Retinal pigment epithelial cell (primary cell): ENCODE measurements at regions not wholly inside any gene's neighbourhood (a gene's known extent, or its start where the extent isn't known, plus 50 kb on each side); places are given as distances from the start of the nearest gene placed in this dataset.

ENCODE experiments used
- DNase-seq: peaks from one replicate; pipeline ENCODE4 v3.0.0-alpha.2; 2010; ENCODE audit warnings: low read depth
- H3K4me3 ChIP-seq: 2 replicates; pipeline ENCODE4 v1.5.1; 2011; ENCODE audit warnings: mild to moderate bottlenecking, low read length, control low read depth, moderate library complexity
- TF ChIP-seq, protein P1 (sequence below): conservative IDR thresholded peaks from 2 replicates; pipeline ENCODE4 v1.5.1; 2011; ENCODE audit warnings: low read depth, low read length, control low read depth, inconsistent platforms

DNA sequence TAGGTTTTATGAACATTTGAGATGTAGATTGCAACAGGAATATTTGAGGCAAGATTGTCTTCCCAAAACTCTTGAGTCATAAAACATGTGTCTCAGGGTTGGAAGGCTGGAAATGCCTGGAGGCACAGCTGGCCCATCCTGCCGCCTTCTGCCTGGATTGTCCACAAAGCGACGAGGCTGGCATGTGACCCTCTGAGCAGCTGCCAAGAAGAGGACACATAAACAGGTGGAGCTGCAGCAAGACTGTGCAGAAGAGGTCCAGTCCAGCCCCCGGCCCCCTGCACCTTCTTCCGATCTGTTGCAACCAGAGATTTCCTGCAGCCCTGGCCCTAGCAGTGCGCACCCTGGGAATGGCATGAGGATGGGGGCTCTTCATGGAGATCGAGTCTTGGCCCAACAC, 101.9 kb upstream of the BCOR start:
- DNase-seq = no peak
- H3K4me3 ChIP-seq = no peak overlapping the region
- TF ChIP-seq, protein P1, sequence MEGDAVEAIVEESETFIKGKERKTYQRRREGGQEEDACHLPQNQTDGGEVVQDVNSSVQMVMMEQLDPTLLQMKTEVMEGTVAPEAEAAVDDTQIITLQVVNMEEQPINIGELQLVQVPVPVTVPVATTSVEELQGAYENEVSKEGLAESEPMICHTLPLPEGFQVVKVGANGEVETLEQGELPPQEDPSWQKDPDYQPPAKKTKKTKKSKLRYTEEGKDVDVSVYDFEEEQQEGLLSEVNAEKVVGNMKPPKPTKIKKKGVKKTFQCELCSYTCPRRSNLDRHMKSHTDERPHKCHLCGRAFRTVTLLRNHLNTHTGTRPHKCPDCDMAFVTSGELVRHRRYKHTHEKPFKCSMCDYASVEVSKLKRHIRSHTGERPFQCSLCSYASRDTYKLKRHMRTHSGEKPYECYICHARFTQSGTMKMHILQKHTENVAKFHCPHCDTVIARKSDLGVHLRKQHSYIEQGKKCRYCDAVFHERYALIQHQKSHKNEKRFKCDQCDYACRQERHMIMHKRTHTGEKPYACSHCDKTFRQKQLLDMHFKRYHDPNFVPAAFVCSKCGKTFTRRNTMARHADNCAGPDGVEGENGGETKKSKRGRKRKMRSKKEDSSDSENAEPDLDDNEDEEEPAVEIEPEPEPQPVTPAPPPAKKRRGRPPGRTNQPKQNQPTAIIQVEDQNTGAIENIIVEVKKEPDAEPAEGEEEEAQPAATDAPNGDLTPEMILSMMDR = no peak

DNA sequence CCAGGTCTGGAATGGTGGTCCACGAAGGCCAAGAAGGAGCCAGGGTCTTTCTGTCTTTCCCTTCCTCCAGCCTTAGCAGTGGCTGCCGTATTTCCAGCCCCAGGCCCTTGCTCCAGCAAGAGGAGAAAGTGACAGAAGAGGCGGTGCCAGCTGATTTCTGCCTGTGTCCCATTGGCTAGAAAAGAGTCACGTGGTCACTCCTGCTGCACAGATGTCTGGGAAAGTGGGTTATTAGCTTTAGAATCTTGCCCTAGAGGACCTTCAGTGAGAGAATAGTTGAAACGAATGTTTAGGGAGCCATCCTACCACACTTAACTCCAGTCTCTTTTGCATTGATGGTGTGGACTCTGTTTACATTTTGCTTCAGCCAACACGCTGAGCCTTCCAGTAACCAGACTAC, 99.3 kb upstream of the BCOR start:
- H3K4me3 ChIP-seq = no peak overlapping the region
- no peak for DNase-seq
- TF ChIP-seq, protein P1 = no peak

DNA sequence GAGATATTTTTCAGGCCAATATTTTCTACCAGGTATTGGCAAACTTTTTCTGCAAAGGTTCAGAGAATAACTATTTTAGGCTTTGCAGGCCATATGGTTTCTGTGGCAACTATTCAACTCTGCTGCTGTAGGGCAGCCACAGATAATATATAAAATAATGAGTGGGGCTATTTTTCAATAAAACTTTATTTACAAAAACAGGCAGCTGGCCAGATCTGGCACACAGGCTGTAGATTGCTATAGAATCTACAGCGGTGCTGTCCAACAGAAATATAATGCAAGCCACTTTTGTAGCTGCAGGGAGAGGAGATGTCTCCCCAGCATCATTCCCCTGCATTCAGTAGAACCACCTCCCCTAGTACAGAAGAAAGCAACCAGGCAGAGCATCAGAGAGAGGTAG, 97.6 kb upstream of the BCOR start:
- no peak for DNase-seq
- TF ChIP-seq, protein P1 = no peak
- no peak overlapping the region for H3K4me3 ChIP-seq

DNA sequence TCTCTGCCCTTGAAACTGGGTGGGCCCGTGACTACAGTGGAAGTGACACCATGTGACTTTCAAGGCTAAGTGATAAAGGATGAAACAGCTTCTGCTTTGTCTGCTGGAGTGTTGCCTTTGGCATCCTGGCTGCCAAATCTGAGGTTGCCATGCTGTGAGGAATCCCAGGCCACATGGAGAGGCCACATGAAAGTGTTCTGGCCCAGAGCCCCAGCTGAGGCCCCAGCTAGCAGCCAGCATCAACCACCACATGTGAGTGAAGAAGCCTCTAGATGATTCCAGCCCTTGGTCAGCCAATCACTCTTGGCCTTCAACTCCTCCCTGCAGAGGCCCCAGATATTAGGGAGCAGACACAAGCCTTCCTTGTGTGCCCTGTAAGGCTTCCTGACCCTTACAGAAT, 94.4 kb upstream of the BCOR start:
- TF ChIP-seq, protein P1 = no peak
- H3K4me3 ChIP-seq = no peak overlapping the region
- no peak for DNase-seq

DNA sequence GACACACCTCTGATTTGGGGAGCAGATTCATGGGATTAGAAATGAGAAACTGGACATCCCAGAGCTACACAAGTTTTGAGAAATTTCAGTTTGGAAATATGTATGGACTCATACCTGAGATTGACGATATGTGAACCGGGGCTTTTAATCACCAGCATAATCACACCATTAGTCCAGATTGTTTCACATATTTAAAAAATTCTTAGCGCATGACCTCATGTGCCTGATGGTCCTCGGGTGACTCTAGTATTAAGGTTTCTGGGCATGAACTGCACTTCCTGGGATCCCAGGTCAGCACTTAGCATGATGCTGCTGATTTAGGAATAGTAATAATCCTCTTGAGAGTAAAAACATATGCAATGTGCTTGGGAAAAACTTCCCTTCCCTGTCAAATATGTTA, 91.9 kb upstream of the BCOR start:
- DNase-seq = no peak
- no peak overlapping the region for H3K4me3 ChIP-seq
- TF ChIP-seq, protein P1 = no peak

DNA sequence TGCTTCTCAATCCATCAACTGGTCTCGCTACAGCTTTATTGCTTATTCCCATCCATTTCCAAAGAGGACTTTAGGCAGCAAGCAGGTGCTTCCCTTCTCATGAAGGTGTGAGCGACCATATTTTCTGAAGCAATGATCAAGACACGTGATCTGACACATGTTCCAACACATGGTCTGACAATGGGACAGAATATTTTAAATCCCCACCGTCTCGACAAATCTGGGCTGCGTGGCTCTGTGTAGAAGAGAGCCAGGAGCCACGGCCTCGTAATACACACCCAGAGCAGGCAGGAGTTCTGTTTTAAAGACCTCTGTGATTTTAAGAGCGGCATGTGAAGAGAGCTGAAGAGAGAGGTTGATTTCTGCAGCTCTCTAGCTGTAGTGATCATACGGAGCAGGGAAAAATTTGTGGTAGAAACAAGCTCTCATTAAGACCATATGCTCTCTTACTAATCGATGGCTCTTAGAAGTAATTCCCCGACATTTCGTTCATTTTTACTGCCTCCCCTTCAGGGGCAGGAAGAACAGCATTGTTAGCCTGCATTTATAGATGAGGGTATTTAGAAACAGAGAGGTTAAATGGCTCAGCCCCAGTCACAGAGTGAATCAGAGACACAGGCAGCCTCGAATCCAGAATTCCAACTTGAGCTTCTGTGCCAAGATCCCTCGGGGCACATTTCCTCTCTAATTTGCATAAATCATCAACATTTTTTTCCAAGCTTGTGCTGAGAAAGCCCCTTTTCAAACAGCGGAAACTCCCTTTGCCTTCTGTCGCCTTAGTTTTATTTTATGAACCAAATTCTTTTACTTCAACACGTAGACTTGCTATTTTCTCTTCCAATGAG, 91.0 kb upstream of the BCOR start:
- DNase-seq = no peak
- no peak overlapping the region for H3K4me3 ChIP-seq
- TF ChIP-seq, protein P1 = no peak

DNA sequence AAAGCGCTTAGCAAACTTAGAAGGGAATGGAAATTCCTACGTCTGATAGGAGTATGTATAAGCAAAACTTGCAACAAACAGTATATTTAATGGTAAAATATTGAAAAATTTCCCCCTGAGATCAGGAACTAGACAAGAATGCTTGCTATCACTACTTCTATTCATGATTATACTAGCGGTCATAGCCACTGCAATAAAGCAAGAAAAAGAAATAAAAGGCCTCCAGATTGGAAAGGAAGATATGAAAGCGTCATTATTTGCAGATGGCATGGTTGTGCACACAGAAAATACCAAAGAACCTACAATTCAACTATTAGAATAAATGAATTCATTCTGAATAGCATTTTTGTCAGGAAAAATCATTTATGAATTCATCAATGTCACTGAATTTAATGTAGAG, 87.2 kb upstream of the BCOR start:
- TF ChIP-seq, protein P1 = no peak
- no peak for DNase-seq
- H3K4me3 ChIP-seq = no peak overlapping the region
